Neural progenitor cell (in vitro differentiated cells): ENCODE measurements at regions not wholly inside any gene's neighbourhood (a gene's known extent, or its start where the extent isn't known, plus 50 kb on each side); places are given as distances from the start of the nearest gene placed in this dataset.

Source experiments
- DNase-seq: peaks from one replicate; pipeline ENCODE4 v3.0.0-alpha.2; 2016; ENCODE audit warnings: low spot score
- H2AFZ ChIP-seq: fragments of 200-600 bp; sonication (generic); replicated peaks from 2 replicates; pipeline ENCODE4 v1.6.1; 2016; ENCODE audit warnings: antibody characterized with exemption
- H3F3A ChIP-seq: fragments of 200-600 bp; sonication (generic); 2 replicates; pipeline ENCODE4 v1.6.1; 2016; ENCODE audit warnings: antibody characterized with exemption, low read depth
- H3K27ac ChIP-seq: fragments of 200-600 bp; sonication (generic); 2 replicates; pipeline ENCODE4 v1.5.1; 2016; ENCODE audit warnings: mild to moderate bottlenecking
- H3K27me3 ChIP-seq: fragments of 200-600 bp; sonication (generic); 2 replicates; pipeline ENCODE4 v1.6.1; 2016; ENCODE audit warnings: mild to moderate bottlenecking, moderate library complexity
- H3K36me3 ChIP-seq: fragments of 200-600 bp; sonication (generic); 2 replicates; pipeline ENCODE4 v1.5.1; 2016
- H3K4me1 ChIP-seq: fragments of 200-600 bp; sonication (generic); 2 replicates; pipeline ENCODE4 v1.6.1; 2016; ENCODE audit warnings: mixed run types
- H3K4me2 ChIP-seq: fragments of 200-600 bp; sonication (generic); 2 replicates; pipeline ENCODE4 v1.6.1; 2016
- H3K4me3 ChIP-seq: fragments of 200-600 bp; sonication (generic); 2 replicates; pipeline ENCODE4 v1.5.1; 2016
- H3K79me2 ChIP-seq: fragments of 200-600 bp; sonication (generic); 2 replicates; pipeline ENCODE4 v1.6.1; 2016; ENCODE audit warnings: low read depth
- H3K9ac ChIP-seq: fragments of 200-600 bp; sonication (generic); 2 replicates; pipeline ENCODE4 v1.6.1; 2016
- H3K9me3 ChIP-seq: fragments of 200-600 bp; sonication (generic); 2 replicates; pipeline ENCODE4 v1.5.1; 2016; ENCODE audit warnings: low read depth
- H4K20me1 ChIP-seq: fragments of 200-600 bp; sonication (generic); 2 replicates; pipeline ENCODE4 v1.6.1; 2016; ENCODE audit warnings: low read depth
- H3K27ac Mint-ChIP-seq: 3 replicates; pipeline ENCODE4 v1.8.0; 2021; ENCODE audit warnings: mixed read lengths
- H3K27me3 Mint-ChIP-seq: 2 replicates; pipeline ENCODE4 v1.8.0; 2022; ENCODE audit warnings: low read depth, mild to moderate bottlenecking, inconsistent platforms, moderate library complexity, mixed read lengths; ENCODE audit not compliant: insufficient read depth
- H3K36me3 Mint-ChIP-seq: 3 replicates; pipeline ENCODE4 v1.8.0; 2021; ENCODE audit warnings: mixed read lengths
- H3K4me1 Mint-ChIP-seq: 3 replicates; pipeline ENCODE4 v1.8.0; 2021; ENCODE audit warnings: mixed read lengths
- H3K4me3 Mint-ChIP-seq: 3 replicates; pipeline ENCODE4 v1.8.0; 2021; ENCODE audit warnings: mild to moderate bottlenecking, moderate library complexity, mixed read lengths
- H3K9me3 Mint-ChIP-seq: 3 replicates; pipeline ENCODE4 v1.8.0; 2020; ENCODE audit warnings: mixed read lengths
- CTCF ChIP-seq: fragments of 200-600 bp; sonication (generic); IDR thresholded peaks from 2 replicates; pipeline ENCODE4 v1.5.1; 2017; ENCODE audit warnings: antibody characterized with exemption, mild to moderate bottlenecking
- EZH2 ChIP-seq: fragments of 200-600 bp; sonication (generic); IDR thresholded peaks from 2 replicates; pipeline ENCODE4 v1.6.1; 2017; ENCODE audit warnings: antibody characterized with exemption, mild to moderate bottlenecking, moderate library complexity
- EZH2phosphoT487 ChIP-seq: fragments of 200-600 bp; sonication (generic); IDR thresholded peaks from 2 replicates; pipeline ENCODE4 v1.6.1; 2017; ENCODE audit warnings: antibody characterized with exemption

DNA sequence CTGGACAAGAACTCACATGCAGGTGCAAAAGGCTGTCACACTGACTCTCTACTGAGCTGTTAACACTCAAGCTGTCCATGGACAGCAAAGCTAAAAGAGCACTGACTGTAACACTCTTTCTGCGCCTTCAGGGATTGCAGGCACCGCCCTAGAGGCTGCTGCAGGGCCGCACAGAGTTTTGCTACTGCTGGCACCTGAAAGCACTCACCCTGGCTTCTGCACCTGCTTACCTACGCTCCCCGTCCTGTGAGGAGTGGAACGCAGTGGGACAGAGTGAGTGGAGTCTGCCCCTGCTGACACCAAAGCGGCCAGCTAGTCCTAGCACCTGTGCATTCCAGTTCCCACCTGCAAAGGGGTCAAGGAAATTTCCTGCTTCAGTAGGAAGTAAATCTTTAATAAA is 941.3 kb downstream of the DIPK2A start:
- H3K4me1 Mint-ChIP-seq, result no peaks in the 10 kb centered on the region
- H3K9me3 Mint-ChIP-seq, result peaks cover 6% of the 10 kb centered on the region
- no peak overlapping the region for H3K9ac ChIP-seq
- H3K27me3 ChIP-seq, result no peaks in the 10 kb centered on the region
- TF ChIP-seq CTCF (no peak), EZH2 (no peak), EZH2phosphoT487 (no peak)
- H3K36me3 ChIP-seq, result no peaks in the 10 kb centered on the region
- no peaks in the 10 kb centered on the region for H3K4me1 ChIP-seq
- H3K27ac ChIP-seq, result no peak overlapping the region
- H3K27me3 Mint-ChIP-seq, result no peaks in the 10 kb centered on the region
- no peak overlapping the region for H3K4me3 ChIP-seq
- no peak overlapping the region for H3K4me2 ChIP-seq
- no peak overlapping the region for H2AFZ ChIP-seq
- H3K9me3 ChIP-seq, result peaks cover 6% of the 10 kb centered on the region
- H4K20me1 ChIP-seq, result no peaks in the 10 kb centered on the region
- H3K36me3 Mint-ChIP-seq, result no peaks in the 10 kb centered on the region
- no peak overlapping the region for H3K4me3 Mint-ChIP-seq
- H3K79me2 ChIP-seq, result no peaks in the 10 kb centered on the region
- no peak overlapping the region for H3K27ac Mint-ChIP-seq
- DNase-seq, result no peak
- no peaks in the 10 kb centered on the region for H3F3A ChIP-seq

DNA sequence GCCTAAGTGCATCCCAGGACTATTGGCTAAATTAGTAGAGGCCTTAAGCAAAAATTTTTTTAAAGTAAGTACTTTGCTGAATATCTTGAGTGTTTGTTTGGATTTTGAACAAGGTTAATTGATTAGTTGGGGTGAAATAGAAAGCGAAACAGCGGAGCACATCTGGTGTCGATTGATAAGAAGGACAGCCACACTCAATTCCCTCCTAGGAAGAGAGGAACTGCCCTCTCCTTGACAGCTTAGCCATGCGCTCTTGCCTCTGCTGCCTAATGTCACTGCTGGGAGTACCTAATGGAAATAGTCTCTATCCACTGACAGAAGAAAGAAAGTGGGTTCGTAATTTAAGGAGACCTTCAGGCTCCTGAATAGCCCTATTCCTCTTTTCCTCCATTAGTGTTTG is 943.6 kb downstream of the DIPK2A start:
- no peaks in the 10 kb centered on the region for H3K9me3 Mint-ChIP-seq
- no peaks in the 10 kb centered on the region for H3K4me1 ChIP-seq
- H3K27me3 ChIP-seq, result no peaks in the 10 kb centered on the region
- H2AFZ ChIP-seq, result no peak overlapping the region
- no peak overlapping the region for H3K4me2 ChIP-seq
- no peaks in the 10 kb centered on the region for H3K36me3 ChIP-seq
- H3K9ac ChIP-seq, result no peak overlapping the region
- H3K79me2 ChIP-seq, result no peaks in the 10 kb centered on the region
- H3K9me3 ChIP-seq, result peaks cover 5% of the 10 kb centered on the region
- no peak for TF ChIP-seq CTCF
- TF ChIP-seq EZH2phosphoT487, result no peak
- TF ChIP-seq EZH2, result no peak
- H3K27ac Mint-ChIP-seq, result no peak overlapping the region
- no peaks in the 10 kb centered on the region for H3K27me3 Mint-ChIP-seq
- no peaks in the 10 kb centered on the region for H3K36me3 Mint-ChIP-seq
- no peak for DNase-seq
- H3K27ac ChIP-seq, result no peak overlapping the region
- no peaks in the 10 kb centered on the region for H3K4me1 Mint-ChIP-seq
- H3F3A ChIP-seq, result no peaks in the 10 kb centered on the region
- H3K4me3 ChIP-seq, result no peak overlapping the region
- H4K20me1 ChIP-seq, result no peaks in the 10 kb centered on the region
- H3K4me3 Mint-ChIP-seq, result no peak overlapping the region

GRCh38 chr3:144921710-144922109 is 950.1 kb downstream of the DIPK2A start:
- H3K27me3 ChIP-seq, result no peaks in the 10 kb centered on the region
- TF ChIP-seq EZH2phosphoT487 (no peak), EZH2 (no peak), CTCF (no peak)
- H3F3A ChIP-seq, result no peaks in the 10 kb centered on the region
- no peaks in the 10 kb centered on the region for H3K36me3 ChIP-seq
- no peak overlapping the region for H3K27ac ChIP-seq
- no peaks in the 10 kb centered on the region for H3K9me3 ChIP-seq
- H3K79me2 ChIP-seq, result no peaks in the 10 kb centered on the region
- no peaks in the 10 kb centered on the region for H3K4me1 ChIP-seq
- Mint-ChIP-seq H3K36me3 (no peaks in the 10 kb centered on the region), H3K9me3 (no peaks in the 10 kb centered on the region), H3K4me1 (peaks cover 4% of the 10 kb centered on the region), H3K27ac (no peak overlapping the region), H3K4me3 (no peak overlapping the region), H3K27me3 (peaks cover 3% of the 10 kb centered on the region)
- no peak overlapping the region for H3K4me2 ChIP-seq
- no peak overlapping the region for H2AFZ ChIP-seq
- no peak overlapping the region for H3K9ac ChIP-seq
- no peak for DNase-seq
- H4K20me1 ChIP-seq, result no peaks in the 10 kb centered on the region
- no peak overlapping the region for H3K4me3 ChIP-seq
